ENCODE measurements at regions not wholly inside any gene's neighbourhood (a gene's known extent, or its start where the extent isn't known, plus 50 kb on each side); places are given as distances from the start of the nearest gene placed in this dataset.
A peak's percentile ranks its signal among the peaks of the same experiment; 100 is the strongest.

- ATAC-seq, result no peak
- no peak for DNase-seq (ENCODE audit: missing footprints)
- intact Hi-C loops (cut with DNase I), result no loop called here
Observed at GRCh38 chr1:70843452-70843851, 204.2 kb downstream of the PTGER3 start.

GRCh38 chr1:70847013-70847412, 200.6 kb downstream of the PTGER3 start:
- ATAC-seq (no peak), DNase-seq (ENCODE audit: missing footprints) (no peak)
- intact Hi-C loops (cut with DNase I), result no loop called here

- intact Hi-C loops (cut with DNase I), result no loop called here
- ATAC-seq, result no peak
- no peak for DNase-seq (ENCODE audit: missing footprints)
Observed at GRCh38 chr1:70855203-70855602, 192.4 kb downstream of the PTGER3 start.

GRCh38 chr1:70856201-70856600, 191.4 kb downstream of the PTGER3 start:
- no peak for ATAC-seq
- DNase-seq (ENCODE audit: missing footprints), result no peak
- intact Hi-C loops (cut with DNase I), result no loop called here

- intact Hi-C loops (cut with DNase I), result no loop called here
- ATAC-seq (no peak), DNase-seq (ENCODE audit: missing footprints) (no peak)
Observed at GRCh38 chr1:70863239-70863638, 184.4 kb downstream of the PTGER3 start.

- DNase-seq (ENCODE audit: missing footprints) (no peak), ATAC-seq (no peak)
- intact Hi-C loops (cut with DNase I), result no loop called here
Observed at GRCh38 chr1:70864302-70864701, 183.3 kb downstream of the PTGER3 start.

- DNase-seq (ENCODE audit: missing footprints), result no peak
- ATAC-seq, result no peak
- intact Hi-C loops (cut with DNase I), result no loop called here
Observed at GRCh38 chr1:70866542-70867264, 180.9 kb downstream of the PTGER3 start.

GRCh38 chr1:70871790-70872189, 175.8 kb downstream of the PTGER3 start:
- ATAC-seq (peak; percentile 57), DNase-seq (ENCODE audit: missing footprints) (no peak)
- intact Hi-C loops (cut with DNase I), result no loop called here

GRCh38 chr1:70874063-70874462, 173.6 kb downstream of the PTGER3 start:
- ATAC-seq (peak; percentile 44), DNase-seq (ENCODE audit: missing footprints) (peak; percentile 58)
- intact Hi-C loops (cut with DNase I), result no loop called here

- intact Hi-C loops (cut with DNase I), result no loop called here
- no peak for ATAC-seq
- no peak for DNase-seq (ENCODE audit: missing footprints)
Observed at GRCh38 chr1:70874818-70875217, 172.8 kb downstream of the PTGER3 start.

GRCh38 chr1:70877343-70877742, 170.3 kb downstream of the PTGER3 start:
- DNase-seq (ENCODE audit: missing footprints), result no peak
- intact Hi-C loops (cut with DNase I), result no loop called here
- no peak for ATAC-seq

- ATAC-seq, result no peak
- intact Hi-C loops (cut with DNase I), result no loop called here
- no peak for DNase-seq (ENCODE audit: missing footprints)
Observed at GRCh38 chr1:70887936-70888335, 159.7 kb downstream of the PTGER3 start.

GRCh38 chr1:70888722-70889121, 158.9 kb downstream of the PTGER3 start:
- ATAC-seq (no peak), DNase-seq (ENCODE audit: missing footprints) (no peak)
- intact Hi-C loops (cut with DNase I), result no loop called here

GRCh38 chr1:70890408-70890807, 157.2 kb downstream of the PTGER3 start:
- intact Hi-C loops (cut with DNase I), result loop anchor here (10.0 kb wide), 1 partner anchor 206 kb away; no protein-coding TSS in a partner anchor
- no peak for ATAC-seq

GRCh38 chr1:70891051-70891843, 156.4 kb downstream of the PTGER3 start:
- no peak for ATAC-seq
- intact Hi-C loops (cut with DNase I), result loop anchor here (10.0 kb wide), 1 partner anchor 206 kb away; no protein-coding TSS in a partner anchor
- DNase-seq (ENCODE audit: missing footprints), result no peak

More at GRCh38 chr1:70890408-70890807, 157.2 kb downstream of the PTGER3 start:
- no peak for DNase-seq (ENCODE audit: missing footprints)

GRCh38 chr1:70892140-70892539, 155.5 kb downstream of the PTGER3 start:
- DNase-seq (ENCODE audit: missing footprints) (no peak), ATAC-seq (no peak)
- intact Hi-C loops (cut with DNase I), result loop anchor here (10.0 kb wide), 1 partner anchor 207 kb away; no protein-coding TSS in a partner anchor

- no peak for ATAC-seq
- intact Hi-C loops (cut with DNase I), result loop anchor here (10.0 kb wide), 1 partner anchor 208 kb away; no protein-coding TSS in a partner anchor
- no peak for DNase-seq (ENCODE audit: missing footprints)
Observed at GRCh38 chr1:70892930-70893329, 154.7 kb downstream of the PTGER3 start.

- no peak for ATAC-seq
Observed at GRCh38 chr1:70893381-70893780, 154.2 kb downstream of the PTGER3 start.

GRCh38 chr1:70895531-70895930, 152.1 kb downstream of the PTGER3 start:
- no peak for ATAC-seq
- no peak for DNase-seq (ENCODE audit: missing footprints)
- intact Hi-C loops (cut with DNase I), result loop anchor here (10.0 kb wide), 1 partner anchor 211 kb away; no protein-coding TSS in a partner anchor

More at GRCh38 chr1:70893381-70893780, 154.2 kb downstream of the PTGER3 start:
- intact Hi-C loops (cut with DNase I), result loop anchor here (10.0 kb wide), 1 partner anchor 209 kb away; no protein-coding TSS in a partner anchor
- no peak for DNase-seq (ENCODE audit: missing footprints)

GRCh38 chr1:70896224-70896623, 151.4 kb downstream of the PTGER3 start:
- intact Hi-C loops (cut with DNase I), result loop anchor here (10.0 kb wide), 1 partner anchor 211 kb away; no protein-coding TSS in a partner anchor
- ATAC-seq (no peak), DNase-seq (ENCODE audit: missing footprints) (no peak)
